MCF 10A (cell line): ENCODE measurements at regions not wholly inside any gene's neighbourhood (a gene's known extent, or its start where the extent isn't known, plus 50 kb on each side); places are given as distances from the start of the nearest gene placed in this dataset.

ENCODE experiments used
- BruUV-seq: library from RNA; stranded (reverse); fragments of 400-500 nt; replicated peaks from 2 replicates; lab custom pipeline; 2021; lab: Mats Ljungman, UMichigan
- CTCF ChIA-PET: fragments of 300-600 bp; sonication (Branson Sonifier 250); formaldehyde crosslinking; extraction: SDS; loops from one replicate; lab custom pipeline; 2021; ENCODE audit warnings: antibody characterized with exemption, inconsistent platforms; lab: Yijun Ruan, JAX
- POLR2A ChIA-PET: fragments of 300-600, 350-650 bp; sonication (Branson Sonifier 250); formaldehyde crosslinking; extraction: SDS; loops from one replicate; lab custom pipeline; 2020; ENCODE audit warnings: antibody characterized with exemption, inconsistent platforms; lab: Yijun Ruan, JAX
- DNase-seq: peaks from one replicate; pipeline ENCODE4 v3.0.0-alpha.2; 2018; ENCODE audit not compliant: unreplicated experiment
- H3K27ac Mint-ChIP-seq: one replicate; pipeline ENCODE4 v1.8.0; 2022; ENCODE audit warnings: mild to moderate bottlenecking, low read depth, mixed read lengths; ENCODE audit not compliant: unreplicated experiment
- H3K27me3 Mint-ChIP-seq: one replicate; pipeline ENCODE4 v1.8.0; 2022; ENCODE audit warnings: mixed read lengths; ENCODE audit not compliant: insufficient read depth, unreplicated experiment
- H3K36me3 Mint-ChIP-seq: one replicate; pipeline ENCODE4 v1.8.0; 2022; ENCODE audit warnings: mild to moderate bottlenecking, moderate library complexity, mixed read lengths; ENCODE audit not compliant: insufficient read depth, unreplicated experiment
- H3K4me1 Mint-ChIP-seq: one replicate; pipeline ENCODE4 v1.8.0; 2022; ENCODE audit warnings: mixed read lengths; ENCODE audit not compliant: insufficient read depth, unreplicated experiment
- H3K4me3 Mint-ChIP-seq: one replicate; pipeline ENCODE4 v1.8.0; 2022; ENCODE audit warnings: mild to moderate bottlenecking, moderate library complexity, mixed read lengths; ENCODE audit not compliant: unreplicated experiment
- H3K9me3 Mint-ChIP-seq: one replicate; pipeline ENCODE4 v1.8.0; 2022; ENCODE audit warnings: mixed read lengths; ENCODE audit not compliant: unreplicated experiment
- intact Hi-C: fragments of 100-400 bp; cut with micrococcal nuclease; formaldehyde crosslinking; loops from 2 replicates; pipeline ENCODE4 v1.14.1; 2022
- TF ChIP-seq, protein P1 (sequence below): fragments of 200-600 bp; IDR thresholded peaks from one replicate; pipeline ENCODE4 v1.8.0; 2022; ENCODE audit warnings: antibody characterized with exemption, mild to moderate bottlenecking; ENCODE audit not compliant: unreplicated experiment

DNA sequence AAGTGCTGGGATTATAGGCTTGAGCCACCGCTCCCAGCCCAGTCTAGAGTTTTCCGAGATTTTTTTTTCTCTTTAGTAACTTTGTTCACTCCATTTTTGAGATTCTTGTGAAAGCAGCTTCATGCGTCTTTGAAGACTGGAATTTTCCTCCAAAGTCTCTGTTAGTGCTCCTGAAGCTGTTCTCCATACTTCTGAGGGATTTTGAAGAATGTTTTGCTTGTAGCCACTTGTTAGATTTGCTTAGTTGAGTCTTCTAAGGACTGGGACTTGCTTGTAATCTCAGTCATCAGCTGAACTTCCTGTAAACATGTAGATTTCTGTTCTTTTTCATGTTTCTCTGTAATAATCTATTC, 234.3 kb downstream of the MYCN start:
- no peaks in the 10 kb centered on the region for H3K36me3 Mint-ChIP-seq
- intact Hi-C loops = no loop called here
- no peak for DNase-seq
- no peak overlapping the region for H3K4me3 Mint-ChIP-seq
- BruUV-seq = no TSS peak
- POLR2A ChIA-PET = interaction anchor here (0.6 kb wide), 1 partner anchor 32 kb away, joined by 3 read pairs; no protein-coding TSS in a partner anchor
- no peaks in the 10 kb centered on the region for H3K27me3 Mint-ChIP-seq
- no peak overlapping the region for H3K27ac Mint-ChIP-seq
- CTCF ChIA-PET = interaction anchor here (0.9 kb wide), 1 partner anchor 24 kb away, joined by 4 read pairs; no protein-coding TSS in a partner anchor
- H3K4me1 Mint-ChIP-seq = peaks cover 1% of the 10 kb centered on the region
- no peaks in the 10 kb centered on the region for H3K9me3 Mint-ChIP-seq
- TF ChIP-seq, protein P1, sequence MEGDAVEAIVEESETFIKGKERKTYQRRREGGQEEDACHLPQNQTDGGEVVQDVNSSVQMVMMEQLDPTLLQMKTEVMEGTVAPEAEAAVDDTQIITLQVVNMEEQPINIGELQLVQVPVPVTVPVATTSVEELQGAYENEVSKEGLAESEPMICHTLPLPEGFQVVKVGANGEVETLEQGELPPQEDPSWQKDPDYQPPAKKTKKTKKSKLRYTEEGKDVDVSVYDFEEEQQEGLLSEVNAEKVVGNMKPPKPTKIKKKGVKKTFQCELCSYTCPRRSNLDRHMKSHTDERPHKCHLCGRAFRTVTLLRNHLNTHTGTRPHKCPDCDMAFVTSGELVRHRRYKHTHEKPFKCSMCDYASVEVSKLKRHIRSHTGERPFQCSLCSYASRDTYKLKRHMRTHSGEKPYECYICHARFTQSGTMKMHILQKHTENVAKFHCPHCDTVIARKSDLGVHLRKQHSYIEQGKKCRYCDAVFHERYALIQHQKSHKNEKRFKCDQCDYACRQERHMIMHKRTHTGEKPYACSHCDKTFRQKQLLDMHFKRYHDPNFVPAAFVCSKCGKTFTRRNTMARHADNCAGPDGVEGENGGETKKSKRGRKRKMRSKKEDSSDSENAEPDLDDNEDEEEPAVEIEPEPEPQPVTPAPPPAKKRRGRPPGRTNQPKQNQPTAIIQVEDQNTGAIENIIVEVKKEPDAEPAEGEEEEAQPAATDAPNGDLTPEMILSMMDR = no peak

DNA sequence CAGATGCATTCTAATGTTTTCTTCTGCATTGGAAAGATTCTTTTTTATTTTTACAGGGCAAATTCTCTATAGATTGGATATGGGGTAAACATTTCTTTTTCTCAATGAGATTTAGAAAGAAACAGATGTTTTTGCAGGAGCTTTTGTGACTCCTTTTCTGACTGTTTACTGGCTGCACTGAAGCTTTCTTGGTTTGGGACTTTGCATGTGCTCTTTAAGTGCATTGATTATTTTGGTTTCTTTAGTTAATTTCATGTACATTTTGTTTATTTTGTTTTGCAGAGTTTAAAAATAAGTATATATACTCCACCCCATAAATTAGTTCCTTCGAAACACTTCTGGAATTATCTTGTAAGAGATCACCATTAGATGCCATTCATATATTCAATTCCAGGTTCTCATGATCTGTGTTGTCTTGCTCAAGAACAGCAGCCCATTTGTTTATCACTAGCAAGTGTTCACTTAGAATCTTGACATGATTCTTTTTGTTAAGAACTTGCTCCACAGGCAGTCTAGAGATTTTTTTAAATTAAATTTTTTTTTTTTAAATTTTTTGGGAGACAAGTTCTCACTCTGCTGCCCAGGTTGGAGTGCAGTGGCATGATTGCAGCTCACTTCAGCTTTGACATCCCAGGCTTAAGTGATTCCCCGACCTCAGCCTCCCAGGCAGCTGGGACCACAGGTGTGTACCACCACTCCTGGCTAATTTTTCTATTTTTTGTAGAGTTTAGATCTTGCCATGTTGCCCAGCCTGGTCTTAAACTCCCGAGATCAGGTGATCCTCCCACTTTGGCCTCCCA, 233.7 kb downstream of the MYCN start:
- no peak overlapping the region for H3K27ac Mint-ChIP-seq
- ChIA-PET CTCF (interaction anchor here (0.9 kb wide), 1 partner anchor 24 kb away, joined by 4 read pairs; no protein-coding TSS in a partner anchor), POLR2A (no interaction called here)
- no peak overlapping the region for H3K4me3 Mint-ChIP-seq
- no peaks in the 10 kb centered on the region for H3K27me3 Mint-ChIP-seq
- no TSS peak for BruUV-seq
- no peaks in the 10 kb centered on the region for H3K36me3 Mint-ChIP-seq
- no peaks in the 10 kb centered on the region for H3K9me3 Mint-ChIP-seq
- TF ChIP-seq, protein P1 = no peak
- DNase-seq = no peak
- intact Hi-C loops = no loop called here
- H3K4me1 Mint-ChIP-seq = no peaks in the 10 kb centered on the region

DNA sequence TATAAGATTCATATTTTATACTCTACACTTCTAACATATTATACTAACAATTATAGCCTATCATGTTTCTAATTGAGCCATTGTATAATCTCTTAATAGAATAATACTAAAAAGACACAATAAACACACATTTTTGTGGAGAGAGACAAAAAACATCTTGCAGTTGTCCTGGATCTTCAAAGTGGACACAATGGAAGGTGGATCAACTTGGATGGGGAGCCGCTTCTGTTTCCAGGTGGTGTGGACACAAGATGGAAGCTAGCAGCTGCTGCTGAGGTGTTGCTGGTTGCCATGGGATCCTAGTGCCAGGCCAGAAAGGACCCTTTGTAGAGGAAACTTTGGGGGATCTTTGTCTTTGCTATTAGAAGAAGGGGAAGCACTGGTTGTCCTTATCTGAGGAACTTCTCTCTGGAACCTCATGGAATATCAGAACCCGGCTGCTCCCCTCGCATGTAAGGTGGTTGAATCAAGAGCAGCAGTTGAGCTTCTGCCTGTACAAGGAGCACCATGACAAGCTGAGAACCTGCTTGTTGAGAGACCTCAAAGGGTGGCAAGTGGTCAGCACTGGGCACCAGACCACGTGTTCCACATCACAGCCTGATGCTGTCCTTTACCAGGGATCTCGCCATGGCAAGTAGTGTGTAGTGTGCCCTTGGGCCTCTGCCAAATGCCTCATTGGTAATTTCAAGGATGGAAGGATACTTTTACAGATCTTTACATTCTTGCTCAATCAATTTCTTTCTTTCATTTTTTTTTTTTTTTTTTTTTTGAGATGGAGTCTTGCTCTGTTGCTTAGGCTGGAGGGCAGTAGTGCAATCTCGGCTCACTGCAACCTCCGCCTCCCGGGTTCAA, 232.2 kb downstream of the MYCN start:
- Mint-ChIP-seq H3K9me3 (no peaks in the 10 kb centered on the region), H3K4me1 (no peaks in the 10 kb centered on the region), H3K36me3 (no peaks in the 10 kb centered on the region), H3K27me3 (no peaks in the 10 kb centered on the region), H3K4me3 (no peak overlapping the region), H3K27ac (no peak overlapping the region)
- BruUV-seq = no TSS peak
- POLR2A ChIA-PET = no interaction called here
- CTCF ChIA-PET = no interaction called here
- TF ChIP-seq, protein P1 = no peak
- no peak for DNase-seq
- intact Hi-C loops = no loop called here

DNA sequence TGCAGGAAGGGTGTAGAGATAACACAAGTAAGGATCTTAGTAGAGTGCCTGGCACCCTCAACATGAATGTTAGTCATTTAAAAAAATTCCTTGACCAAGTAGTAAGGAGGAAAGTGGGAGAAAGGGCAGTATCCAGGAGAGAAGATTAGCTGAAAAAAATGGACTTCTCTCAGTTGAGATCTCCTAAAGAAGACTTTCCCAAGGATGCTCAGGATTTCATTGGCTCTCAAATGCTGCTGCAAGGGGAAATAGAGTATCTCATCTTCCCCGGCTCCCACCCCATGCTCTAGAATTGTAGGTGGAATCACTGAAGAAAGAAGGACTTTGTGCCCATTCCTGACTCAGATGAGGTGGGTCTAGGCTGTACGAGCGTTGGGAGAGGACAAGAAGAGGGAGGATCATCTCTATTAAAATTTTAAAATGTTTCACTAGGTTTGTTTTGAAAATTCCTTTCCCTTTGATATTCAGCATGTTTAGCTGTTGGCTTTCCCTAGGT, 231.1 kb downstream of the MYCN start:
- Mint-ChIP-seq H3K36me3 (no peaks in the 10 kb centered on the region), H3K27ac (no peak overlapping the region), H3K4me3 (no peak overlapping the region), H3K4me1 (no peaks in the 10 kb centered on the region), H3K9me3 (no peaks in the 10 kb centered on the region), H3K27me3 (no peaks in the 10 kb centered on the region)
- DNase-seq = no peak
- no TSS peak for BruUV-seq
- intact Hi-C loops = no loop called here
- ChIA-PET CTCF (no interaction called here), POLR2A (interaction anchor here (0.7 kb wide), 1 partner anchor 431 kb away, joined by 3 read pairs; no protein-coding TSS in a partner anchor)
- TF ChIP-seq, protein P1 = no peak
